NCI-H146 (cell line): ENCODE measurements at regions not wholly inside any gene's neighbourhood (a gene's known extent, or its start where the extent isn't known, plus 50 kb on each side); places are given as distances from the start of the nearest gene placed in this dataset.
A peak's percentile ranks its signal among the peaks of the same experiment; 100 is the strongest.

Source experiments
- DNase-seq: peaks from one replicate; lab custom pipeline; 2025; lab: John Stamatoyannopoulos, UW

DNA sequence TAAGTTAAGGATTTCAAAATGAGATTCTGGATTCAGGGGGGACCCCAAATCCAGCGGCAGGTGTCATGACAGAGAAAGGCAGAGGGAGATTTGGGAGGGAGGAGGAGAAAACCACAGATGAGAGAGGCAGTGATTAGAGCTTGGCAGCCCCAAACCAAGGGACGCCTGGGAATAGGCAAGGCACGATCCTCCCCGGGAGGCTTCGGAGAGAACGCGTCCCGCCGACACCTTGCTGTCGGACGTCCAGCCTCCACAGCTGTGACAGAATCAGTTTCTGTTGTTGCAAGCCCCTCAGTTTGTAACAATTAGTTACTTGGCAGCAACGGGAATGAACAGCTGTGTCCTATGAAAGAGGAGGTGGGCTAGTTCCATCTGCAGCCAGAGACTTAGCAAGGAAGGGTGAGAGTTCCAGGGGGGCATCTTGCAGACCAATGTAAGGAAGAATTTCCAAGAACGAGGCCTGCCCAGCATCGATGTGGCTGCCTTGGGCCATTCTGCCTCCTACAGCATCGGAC, 110.7 kb upstream of the SDK2 start:
- no peak for DNase-seq

DNA sequence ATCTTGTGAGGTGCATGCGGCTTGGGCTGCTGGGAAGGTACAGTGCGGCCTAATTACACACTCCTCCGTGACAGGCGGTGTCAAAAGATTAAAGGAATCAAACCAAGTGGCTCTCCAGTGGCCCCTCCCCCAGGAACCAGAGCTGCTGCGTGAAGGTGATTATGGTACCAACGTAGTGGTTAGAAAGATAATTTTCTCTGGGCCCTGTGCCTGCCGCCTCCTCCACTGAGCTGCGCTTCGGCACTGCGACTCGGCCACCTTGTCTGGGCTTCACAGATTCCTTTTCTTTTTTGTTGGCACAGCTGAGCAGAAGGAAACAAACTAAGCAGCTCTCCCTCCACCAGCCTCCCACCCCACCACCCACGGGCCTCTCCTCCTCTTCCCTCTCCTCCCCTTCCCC, 113.2 kb upstream of the SDK2 start:
- peak; percentile 69 for DNase-seq

DNA sequence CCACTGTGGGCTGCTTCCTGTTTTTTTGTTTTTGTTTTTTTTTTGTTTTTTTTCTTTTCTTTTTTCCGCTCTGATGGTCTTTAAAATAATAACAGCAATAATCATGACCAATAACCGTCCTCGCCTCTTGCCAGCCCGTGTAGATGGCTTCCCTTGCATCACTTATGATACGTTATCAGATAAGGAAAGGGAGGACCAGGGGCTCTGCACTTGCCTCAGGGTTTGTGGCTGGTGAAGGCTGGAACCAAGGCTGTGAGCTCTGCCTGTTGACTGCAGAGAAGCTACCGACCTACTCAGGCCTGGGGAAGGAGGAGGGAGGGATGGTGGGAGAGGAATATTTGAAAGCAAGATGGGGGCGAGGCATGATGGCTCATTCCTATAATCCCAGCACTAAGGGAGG, 114.0 kb upstream of the SDK2 start:
- DNase-seq: no peak

DNA sequence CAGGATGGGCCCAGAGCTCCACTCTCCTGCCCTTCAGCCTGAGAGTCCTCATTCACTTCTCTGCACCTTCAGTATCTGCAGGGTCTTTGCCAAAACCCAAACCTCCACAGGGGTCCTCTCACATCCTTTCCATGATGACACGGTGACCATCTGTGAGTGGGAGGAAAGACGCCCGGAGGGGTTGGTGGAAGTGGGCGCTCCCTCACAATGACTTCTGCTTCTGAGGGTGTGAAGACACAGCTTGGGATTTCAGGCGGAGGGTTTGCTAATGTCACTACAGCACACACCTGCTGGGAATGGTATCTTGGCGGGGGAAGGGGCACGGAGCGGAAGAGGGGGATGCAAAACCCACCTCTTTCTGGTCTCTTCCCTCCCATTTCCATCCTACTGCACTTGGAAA, 115.1 kb upstream of the SDK2 start:
- DNase-seq: no peak

DNA sequence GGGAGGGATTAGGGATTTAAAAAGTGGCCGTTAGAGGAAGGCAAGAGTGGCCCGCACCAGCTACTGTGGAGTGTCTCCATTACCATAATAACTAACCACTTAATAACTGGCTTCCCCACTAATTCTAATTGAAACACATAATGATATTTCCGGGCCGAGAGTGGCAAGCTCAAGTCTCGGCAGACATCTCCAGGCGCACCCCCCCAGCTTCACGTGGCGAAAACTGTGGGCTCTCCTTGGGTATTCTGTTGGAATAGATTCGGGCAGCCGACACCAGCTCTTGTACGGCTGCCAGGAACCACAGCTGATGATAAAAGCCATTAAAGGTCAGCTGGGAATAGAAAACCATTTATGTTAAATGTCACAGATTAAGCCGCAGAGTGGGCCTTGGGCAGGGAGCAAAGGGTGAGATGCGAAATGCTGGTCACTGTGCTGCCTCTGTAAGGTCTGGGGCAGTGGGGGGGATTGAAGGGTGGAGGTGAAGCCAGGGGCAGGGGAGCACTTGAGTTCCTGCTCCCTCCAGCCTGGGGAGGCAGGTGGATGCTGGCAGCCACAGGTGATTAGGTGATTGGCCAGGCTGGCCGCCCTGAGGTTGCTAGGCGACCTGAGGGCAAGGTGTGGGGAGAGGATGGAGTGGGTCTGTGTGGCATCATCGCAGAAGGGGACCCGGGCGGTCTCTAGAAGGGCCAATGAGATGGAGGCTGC, 115.6 kb upstream of the SDK2 start:
- DNase-seq: peak; percentile 62

DNA sequence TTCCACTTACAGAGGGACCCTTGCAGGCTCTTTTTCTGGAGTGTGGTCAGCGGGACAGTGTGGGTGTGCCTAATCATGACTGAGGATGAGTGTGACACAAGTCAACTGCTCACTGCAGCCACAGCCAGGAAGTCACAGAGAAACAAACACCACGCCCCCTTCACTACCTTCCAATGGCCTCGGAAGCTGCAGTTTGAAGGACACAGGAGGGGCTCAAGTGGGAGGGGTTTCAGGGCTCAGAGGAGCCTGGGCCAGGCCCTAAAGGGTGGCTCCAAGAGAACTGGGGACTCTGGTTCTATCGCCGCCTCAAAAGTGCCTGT, 116.2 kb upstream of the SDK2 start:
- DNase-seq: peak; percentile 46

DNA sequence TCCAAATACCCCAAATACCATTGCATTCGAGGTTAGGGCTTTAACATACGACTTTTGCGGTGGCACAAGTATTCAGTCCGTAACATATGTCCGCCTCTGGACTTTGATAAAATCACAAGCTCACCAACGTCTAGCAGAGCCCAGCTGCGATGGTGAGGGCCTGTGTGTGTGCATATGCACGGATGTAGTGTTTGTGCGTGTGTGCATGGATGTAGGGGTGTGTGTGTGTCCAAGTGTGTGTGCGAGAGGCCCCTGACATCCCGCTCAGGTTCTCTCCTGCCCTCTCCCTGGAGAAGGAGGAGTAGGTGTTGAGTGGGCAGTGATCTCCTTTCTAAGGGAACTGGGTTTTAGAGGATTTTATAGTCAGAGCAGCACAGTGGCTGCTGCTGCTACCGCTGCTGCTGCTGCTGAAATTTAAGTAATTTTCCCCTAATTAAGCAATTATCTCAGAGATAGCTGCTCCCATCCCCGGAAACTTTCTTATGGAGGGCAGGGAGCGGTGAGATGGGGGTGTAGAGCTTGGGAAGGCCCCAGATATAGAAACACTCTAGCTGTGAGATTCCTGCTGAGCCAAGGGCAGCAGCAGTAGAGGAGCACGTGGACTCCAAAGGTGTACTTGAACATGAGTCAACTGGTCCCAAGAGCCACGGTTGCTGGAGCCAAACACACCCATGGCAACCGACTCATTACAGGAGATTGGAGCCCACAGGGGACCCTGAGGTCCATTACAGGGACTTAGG, 121.7 kb upstream of the SDK2 start:
- peak; percentile 67 for DNase-seq

DNA sequence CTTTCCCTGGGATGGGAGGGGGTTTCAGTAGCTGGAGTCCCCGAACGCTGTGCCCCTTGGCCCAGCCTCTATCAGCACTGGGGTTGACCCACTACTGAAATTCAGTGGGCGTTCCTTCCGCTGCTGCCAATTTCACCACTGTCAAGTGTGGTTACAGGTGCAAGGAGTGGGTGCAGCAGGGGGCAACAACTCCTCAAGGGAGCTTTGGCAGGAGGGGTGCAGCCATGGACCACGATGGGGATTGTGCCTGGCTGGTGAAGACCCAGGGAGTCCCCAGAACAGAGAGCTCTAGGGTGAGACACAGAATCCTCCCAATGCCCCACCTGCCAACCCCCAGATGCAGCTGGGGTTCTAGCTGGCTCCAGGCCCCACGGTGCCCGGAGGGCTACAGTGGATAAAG, 123.5 kb upstream of the SDK2 start:
- no peak for DNase-seq

DNA sequence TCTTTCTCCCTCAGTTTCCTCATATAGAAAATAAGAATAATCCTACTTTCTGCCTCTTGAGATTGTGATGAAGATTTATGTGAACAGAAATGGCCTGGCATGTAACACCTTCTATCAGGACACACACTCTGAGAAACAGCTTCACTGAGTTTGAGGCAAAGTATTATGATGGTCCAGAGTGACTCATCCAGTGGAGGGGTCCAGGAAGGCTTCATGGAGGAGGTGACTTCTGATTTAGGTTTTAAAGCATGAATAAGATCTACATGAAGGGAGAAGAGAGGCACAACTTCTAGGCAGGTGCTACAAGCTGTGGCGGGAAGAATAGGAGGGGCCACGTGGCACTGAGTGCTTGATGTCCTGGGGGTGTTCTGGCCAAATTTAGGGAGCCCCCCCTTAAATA, 124.4 kb upstream of the SDK2 start:
- no peak for DNase-seq

DNA sequence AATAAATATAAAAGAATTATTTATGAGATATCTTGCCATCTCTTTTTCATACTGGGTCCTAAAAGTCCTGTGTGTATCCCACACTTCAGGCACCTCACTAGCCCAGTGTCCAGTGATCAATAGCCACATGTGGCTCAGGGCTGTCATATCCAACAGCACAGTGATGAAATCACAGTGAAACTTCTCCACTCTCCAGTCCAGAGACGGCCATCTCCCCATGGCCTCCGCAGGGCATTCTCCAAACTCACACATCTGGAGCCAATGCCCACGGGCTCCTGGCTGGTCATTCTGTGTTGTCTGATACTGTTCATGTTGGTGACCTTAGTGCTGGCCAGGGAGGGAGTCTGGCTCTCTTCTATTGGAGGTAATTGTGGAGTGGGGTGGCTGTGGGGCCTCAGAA, 125.2 kb upstream of the SDK2 start:
- no peak for DNase-seq

DNA sequence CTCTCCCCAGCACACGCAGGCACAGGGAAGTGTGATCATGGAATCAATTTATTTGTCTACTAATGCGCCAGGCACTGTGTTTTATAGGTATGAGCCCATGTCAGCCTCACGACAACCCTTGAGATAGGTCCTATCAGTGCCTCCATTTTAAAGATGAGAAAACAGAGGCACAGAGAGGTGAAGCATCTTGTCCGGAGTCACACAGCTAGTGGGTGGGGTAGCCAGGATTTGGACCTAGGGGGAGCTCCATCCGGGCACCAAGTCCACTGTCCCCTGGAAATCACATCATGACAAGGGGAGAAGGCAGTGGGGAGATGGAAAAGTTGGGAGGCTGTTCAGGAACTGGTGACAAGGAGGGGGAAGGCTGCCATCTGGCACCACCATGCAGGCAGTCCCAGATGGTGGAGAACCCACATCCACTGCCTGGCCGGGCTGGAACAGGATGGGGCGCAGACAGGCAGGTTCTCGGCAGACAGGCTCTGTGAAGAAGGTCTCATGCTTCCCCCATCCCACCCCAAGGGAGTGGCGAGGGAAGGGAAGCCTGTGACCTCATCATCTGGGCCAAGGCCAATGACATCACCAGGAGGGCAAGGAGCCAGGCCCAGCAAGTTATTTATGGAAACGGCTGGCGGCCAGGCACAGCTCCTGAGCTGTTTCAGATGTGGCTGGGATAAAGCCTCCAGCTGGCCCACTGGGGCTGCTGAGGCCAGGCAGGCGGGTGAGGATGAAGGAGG, 126.0 kb upstream of the SDK2 start:
- DNase-seq: peak; percentile 35

DNA sequence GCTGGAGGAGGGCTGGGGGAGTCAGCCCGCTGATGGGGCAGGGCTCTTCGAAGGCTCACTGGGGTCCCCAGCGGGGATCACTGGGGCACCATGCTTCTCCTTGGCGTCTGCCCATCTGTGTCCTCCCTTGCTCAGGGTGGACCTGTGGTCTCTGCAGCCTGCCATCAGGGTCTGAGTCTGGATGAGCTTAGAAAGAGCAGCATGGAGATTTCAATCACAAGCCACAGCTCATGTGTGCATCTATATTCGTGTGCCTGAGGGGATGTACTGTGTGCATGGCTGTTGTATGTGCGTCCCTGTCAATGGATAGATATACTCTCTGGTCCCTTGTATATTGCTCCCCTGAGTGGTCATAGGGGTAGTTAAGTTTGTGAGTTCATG, 126.6 kb upstream of the SDK2 start:
- no peak for DNase-seq

DNA sequence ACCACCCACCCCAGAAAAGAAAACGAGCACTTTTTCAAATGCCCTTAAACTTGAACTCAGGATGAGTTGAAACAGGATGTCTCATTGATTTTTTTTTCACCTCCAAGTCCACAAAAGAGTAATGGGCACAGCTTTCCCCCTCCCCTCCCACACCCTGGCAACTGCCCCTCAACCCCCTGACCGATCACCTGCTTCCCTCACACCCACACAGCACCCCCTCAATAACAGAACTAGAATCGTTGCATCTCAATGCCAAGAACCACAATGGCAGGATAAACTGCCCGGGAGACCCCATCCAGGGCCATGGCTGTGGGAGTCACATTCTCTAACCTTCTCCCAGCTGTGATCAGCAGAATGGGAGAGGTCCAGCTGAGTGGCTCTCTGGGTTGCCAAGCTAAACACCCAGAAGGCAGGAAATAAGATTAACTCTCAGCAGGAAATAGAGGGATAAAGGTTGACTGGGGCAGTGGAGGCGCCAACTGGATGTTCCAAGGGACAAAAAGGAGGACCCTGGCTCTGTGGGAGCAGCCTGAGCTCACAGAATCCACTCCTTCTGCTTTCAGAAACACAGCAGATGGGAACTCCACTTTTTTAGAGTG, 128.0 kb upstream of the SDK2 start:
- DNase-seq: peak; percentile 38

DNA sequence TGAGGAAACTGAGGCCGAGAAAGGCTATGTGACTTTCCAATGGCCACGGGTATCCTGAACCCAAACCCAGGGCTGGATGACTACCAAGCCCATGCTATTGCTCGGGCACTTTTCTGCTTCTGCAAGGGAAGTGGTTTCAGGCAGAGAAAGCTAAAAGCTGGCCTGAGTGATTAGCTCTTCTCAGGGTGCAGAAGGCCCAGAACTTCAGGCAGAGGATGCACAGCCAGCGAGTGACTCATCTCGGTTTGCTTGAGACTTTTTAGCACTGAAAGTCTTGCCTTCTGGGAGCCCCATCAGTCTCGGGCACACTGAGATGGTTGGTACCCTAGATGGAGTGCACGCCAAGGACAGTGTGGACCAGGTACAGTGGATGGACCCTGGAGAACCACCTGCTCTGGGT, 129.5 kb upstream of the SDK2 start:
- DNase-seq: no peak

DNA sequence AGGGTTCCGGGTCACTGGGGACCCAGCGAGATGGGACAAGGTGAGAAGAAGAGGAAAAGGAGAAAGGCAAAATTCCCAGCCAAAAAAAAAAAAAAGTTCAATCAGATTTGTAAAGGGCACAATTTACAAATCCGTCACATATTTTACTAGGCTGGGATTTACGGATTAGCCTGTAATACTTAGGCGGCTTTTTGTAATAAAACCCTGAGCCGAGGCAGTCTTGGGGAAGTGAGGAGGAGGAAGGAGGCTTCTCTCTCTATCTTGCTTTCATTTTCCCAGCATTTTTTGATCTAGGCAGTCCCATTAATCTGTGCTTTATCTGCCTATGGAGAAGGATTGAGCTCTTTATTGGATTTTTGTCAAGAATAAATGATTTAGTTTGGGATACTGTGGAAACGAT, 130.6 kb upstream of the SDK2 start:
- no peak for DNase-seq

DNA sequence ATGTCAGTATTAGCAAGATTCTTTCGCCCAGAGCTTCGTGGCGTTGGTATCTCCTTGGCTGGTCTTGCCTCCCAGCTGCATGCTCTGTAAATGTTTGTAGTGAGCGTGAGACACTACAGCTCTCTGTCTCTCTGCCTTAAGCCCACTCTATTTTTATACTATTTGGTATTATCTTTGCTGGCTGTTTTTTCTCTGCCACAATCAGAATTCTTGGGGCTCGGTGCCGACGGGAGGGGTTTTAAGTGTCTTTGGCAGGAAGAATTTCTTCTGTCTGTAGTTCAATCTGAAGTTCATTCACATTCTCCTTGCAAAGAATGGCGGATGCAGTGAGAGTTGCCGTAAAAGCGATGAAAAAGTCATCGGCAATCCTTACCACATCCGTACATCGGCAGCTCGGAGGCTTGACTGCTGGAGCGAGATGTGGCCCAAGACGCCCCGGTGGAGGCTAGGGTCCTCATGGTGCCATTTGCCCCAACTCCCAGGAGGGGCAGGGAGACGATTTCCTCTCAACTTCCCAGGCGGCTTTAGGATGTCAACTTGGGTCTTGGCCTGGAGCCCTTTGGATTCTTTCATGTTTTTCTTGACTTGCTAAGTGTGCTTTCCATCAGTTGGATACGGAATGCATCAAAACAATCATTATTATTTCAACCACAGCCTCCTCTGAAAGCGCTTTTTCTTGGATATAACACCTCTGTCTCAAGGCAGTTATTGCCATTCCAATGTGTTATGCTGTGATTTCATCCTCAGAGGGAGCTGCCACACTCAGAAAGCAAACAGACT, 132.3 kb upstream of the SDK2 start:
- DNase-seq: no peak

DNA sequence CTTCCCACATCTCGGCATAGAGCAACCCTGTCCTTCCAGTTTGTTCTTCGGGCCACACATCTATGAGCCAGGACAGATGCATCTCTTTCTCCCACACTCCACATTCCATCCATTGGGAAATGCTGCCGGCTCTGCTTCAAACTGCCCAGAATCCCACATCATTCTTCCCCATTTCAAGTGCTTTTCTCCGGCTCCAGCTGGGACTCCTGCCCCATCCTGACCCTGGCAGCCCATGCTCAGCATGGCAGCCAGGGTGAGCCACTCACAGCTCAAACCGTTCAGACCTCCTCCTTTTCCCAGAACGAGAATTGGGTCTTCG, 132.8 kb upstream of the SDK2 start:
- DNase-seq: no peak

DNA sequence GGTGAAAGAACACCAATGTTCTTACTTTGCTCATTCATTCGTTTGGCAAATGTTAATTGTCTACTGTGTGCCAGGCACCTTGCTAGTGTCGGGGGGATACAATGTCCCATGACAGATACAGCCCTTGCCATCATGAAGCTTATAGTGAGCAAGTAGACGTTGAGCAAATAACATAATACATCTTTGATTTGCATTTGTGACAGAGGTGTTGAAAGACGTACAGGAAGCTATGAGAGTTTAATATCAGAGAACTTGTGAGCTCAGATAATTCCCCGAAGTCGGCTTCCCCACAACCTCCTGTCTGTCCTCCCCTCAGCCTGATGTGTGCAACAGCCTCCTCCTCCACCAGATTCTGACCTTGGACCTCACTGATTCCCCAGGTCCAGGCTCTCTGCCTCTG, 138.0 kb upstream of the SDK2 start:
- DNase-seq: no peak

DNA sequence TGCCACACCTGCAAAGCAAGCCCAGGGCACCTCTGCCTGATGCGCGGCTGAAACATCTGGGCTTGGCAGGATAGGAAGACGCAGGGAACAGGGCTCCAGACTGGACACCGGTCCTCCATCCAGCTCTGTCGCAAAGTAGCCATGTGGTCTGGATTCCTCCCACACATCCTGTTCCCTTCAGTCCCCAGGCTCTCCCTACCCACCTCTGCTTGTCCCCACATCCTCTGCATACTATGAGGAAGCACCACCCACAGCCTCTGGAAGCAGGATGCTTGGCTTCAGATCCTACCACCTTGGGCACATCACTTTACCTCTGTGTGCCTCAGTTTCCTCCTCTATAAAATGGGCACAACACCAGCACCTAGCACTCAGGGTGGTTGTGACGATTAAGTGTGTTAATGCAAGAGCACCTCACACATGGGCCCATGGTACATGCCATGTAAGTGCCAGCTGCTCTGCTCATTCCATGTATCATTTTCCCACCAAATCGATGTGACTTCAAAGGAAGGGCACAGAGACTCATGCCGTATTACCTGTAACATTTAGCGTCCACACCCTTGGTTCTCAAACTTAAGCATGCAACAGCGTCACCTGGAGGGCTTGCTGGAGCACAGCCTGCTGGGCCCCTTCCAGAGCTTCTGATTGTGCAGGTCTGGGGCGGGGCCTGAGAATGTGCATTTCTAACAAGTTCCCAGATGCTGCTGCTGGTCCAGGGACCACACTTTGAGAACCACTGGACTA, 138.6 kb upstream of the SDK2 start:
- DNase-seq: no peak

DNA sequence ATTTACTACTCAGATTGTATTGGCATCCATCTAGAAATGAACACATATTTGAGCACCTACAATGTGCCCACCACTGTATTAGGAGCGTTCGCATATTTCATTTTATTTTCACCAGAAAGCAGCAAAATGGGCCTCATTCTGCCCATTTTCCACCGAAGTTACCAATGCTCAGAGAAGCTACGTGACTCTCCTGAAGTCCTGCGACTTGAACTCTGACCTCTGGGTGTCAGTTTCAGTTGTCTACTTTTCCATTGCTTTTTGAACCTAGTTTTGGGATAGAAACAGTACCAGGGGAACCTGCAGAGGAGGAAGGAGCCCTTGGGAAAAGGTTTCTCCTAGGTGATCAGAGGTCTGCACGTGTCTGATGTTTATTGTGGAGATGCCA, 139.1 kb upstream of the SDK2 start:
- DNase-seq: no peak

DNA sequence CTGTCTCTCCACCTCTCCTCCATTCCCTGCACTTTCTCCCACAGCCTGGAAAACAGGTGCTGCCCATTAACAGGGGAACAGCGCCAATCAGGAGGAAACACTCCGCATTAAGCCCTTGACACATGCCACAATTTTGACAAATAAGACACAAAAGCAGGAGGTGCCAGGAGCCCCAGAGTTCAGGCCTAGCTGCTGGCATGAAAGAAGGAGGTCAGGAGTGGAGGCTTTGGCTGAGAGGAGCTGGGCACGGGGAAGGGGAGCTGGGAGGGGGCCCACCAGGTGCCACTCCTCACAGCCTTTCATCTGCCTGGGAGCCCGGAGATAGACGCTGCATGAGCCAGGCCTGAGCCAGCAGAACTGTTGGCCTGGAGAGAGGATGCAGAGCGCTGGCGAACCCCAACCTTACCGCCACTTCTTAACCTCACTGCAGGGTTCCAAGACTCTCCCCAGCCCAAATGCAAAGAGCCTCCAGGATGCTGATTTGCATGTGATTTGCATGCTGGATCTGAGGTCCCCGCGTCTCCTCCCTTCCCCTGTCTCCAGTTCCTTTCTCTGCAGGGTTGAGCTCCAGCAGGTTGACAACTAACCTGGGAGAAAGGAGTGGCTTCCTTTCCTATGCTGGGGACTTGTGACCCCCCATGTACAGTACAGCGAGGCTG, 139.8 kb upstream of the SDK2 start:
- DNase-seq: no peak
